Motor neuron (in vitro differentiated cells): ENCODE measurements at regions not wholly inside any gene's neighbourhood (a gene's known extent, or its start where the extent isn't known, plus 50 kb on each side); places are given as distances from the start of the nearest gene placed in this dataset.

Source experiments
- ATAC-seq, 8 experiments: fragments of 200-7000 bp; cut with Tn5 transposase; replicated peaks in 6 of 8; 2 replicates each; pipeline ENCODE4 v1.8.0; 2021; ENCODE audit warnings: mild to moderate bottlenecking in 8 of 8, moderate library complexity in 8 of 8
- H3K27ac ChIP-seq, 2 donors: fragments of 250-450 bp; sonication (Bioruptor Pico); 2 replicates each; pipeline ENCODE4 v1.9.0; 2021; ENCODE audit warnings: antibody characterized with exemption in 2 of 2, mild to moderate bottlenecking in 2 of 2, moderate library complexity in 1 of 2
- H3K4me1 ChIP-seq, 2 donors: fragments of 250-450 bp; sonication (Bioruptor Pico); replicated peaks in 1 of 2; 2 replicates each; pipeline ENCODE4 v1.6.1; 2021; ENCODE audit warnings: antibody characterized with exemption in 2 of 2, mild to moderate bottlenecking in 2 of 2, moderate library complexity in 1 of 2
- H3K4me3 ChIP-seq, 5 donors: fragments of 250-450 bp; sonication (Bioruptor Pico); 2 replicates each; pipeline ENCODE4 v1.9.0; 2021; ENCODE audit warnings: antibody characterized with exemption in 5 of 5, mild to moderate bottlenecking in 5 of 5, moderate library complexity in 4 of 5
- WGBS, 10 experiments: fragments of 450-650 bp; shearing (Covaris generic); methylation state at CpG; one replicate each; pipeline ENCODE4 v1.0.0; 2022; 5-methylcytosine and 5-hydroxymethylcytosine counted together
- in situ Hi-C, 9 experiments: fragments of 400-800 bp; cut with MboI; loops; one replicate each; pipeline ENCODE4 v1.15.0; 2021; ENCODE audit warnings: low sequenced_read_pairs in 9 of 9, low pct_unique_long_range_greater_than_20kb in 2 of 9; ENCODE audit not compliant: unreplicated experiment in 9 of 9

GRCh38 chr3:177589041-177589650, 391.9 kb upstream of the TBL1XR1 start:
- in situ Hi-C loops = no loop called here
- 52 to 100% (median 78%) methylated on average over 1 to 3 of the region's 3 CpGs; no CpG with 5 or more reads in 3 of the 10 experiments for WGBS, 10 experiments
- Histone ChIP-seq H3K27ac (no peak overlapping the region), H3K4me3 (no peak overlapping the region), H3K4me1 (peaks cover 5 to 11% of the 10 kb centered on the region in 2 donors)
- no peak for ATAC-seq

GRCh38 chr3:177589911-177590381, 392.7 kb upstream of the TBL1XR1 start:
- Histone ChIP-seq H3K4me3 (no peak overlapping the region), H3K4me1 (peaks cover 5 to 11% of the 10 kb centered on the region in 2 donors), H3K27ac (no peak overlapping the region)
- in situ Hi-C loops = no loop called here
- peak; percentile 39 to 79 (median 51) for ATAC-seq
- WGBS, 10 experiments = 0 to 48% (median 14%) methylated on average over 1 to 4 of the region's 4 CpGs; no CpG with 5 or more reads in 1 of the 10 experiments

- no peak overlapping the region for H3K27ac ChIP-seq
- WGBS, 10 experiments = 43 to 91% (median 80%) methylated on average over 1 of the region's 1 CpG; no CpG with 5 or more reads in 3 of the 10 experiments
- peaks cover 5 to 11% of the 10 kb centered on the region in 2 donors for H3K4me1 ChIP-seq
- peak in 1 of 8 experiments; percentile 33 for ATAC-seq
- in situ Hi-C loops = no loop called here
- H3K4me3 ChIP-seq = no peak overlapping the region
Observed at GRCh38 chr3:177590826-177591225, 393.5 kb upstream of the TBL1XR1 start.

GRCh38 chr3:177591379-177591778, 394.1 kb upstream of the TBL1XR1 start:
- WGBS, 10 experiments = 33 to 100% (median 73%) methylated on average over 1 to 3 of the region's 4 CpGs; no CpG with 5 or more reads in 4 of the 10 experiments
- no peak overlapping the region for H3K27ac ChIP-seq
- H3K4me1 ChIP-seq = peaks cover 5 to 11% of the 10 kb centered on the region in 2 donors
- H3K4me3 ChIP-seq = no peak overlapping the region
- ATAC-seq = no peak
- in situ Hi-C loops = no loop called here

GRCh38 chr3:177594096-177594495, 396.8 kb upstream of the TBL1XR1 start:
- in situ Hi-C loops = no loop called here
- H3K4me1 ChIP-seq = peaks cover 27 to 30% of the 10 kb centered on the region in 2 donors

GRCh38 chr3:177595530-177596188, 398.4 kb upstream of the TBL1XR1 start:
- 66 to 100% (median 92%) methylated on average over 1 to 4 of the region's 4 CpGs for WGBS, 10 experiments
- in situ Hi-C loops = no loop called here
- Histone ChIP-seq H3K27ac (no peak overlapping the region), H3K4me1 (peaks cover 25 to 28% of the 10 kb centered on the region in 2 donors), H3K4me3 (no peak overlapping the region)
- ATAC-seq = no peak

More at GRCh38 chr3:177594096-177594495, 396.8 kb upstream of the TBL1XR1 start:
- 79 to 100% (median 91%) methylated on average over 1 to 6 of the region's 6 CpGs; no CpG with 5 or more reads in 1 of the 10 experiments for WGBS, 10 experiments
- ATAC-seq = no peak
- Histone ChIP-seq H3K27ac (no peak overlapping the region), H3K4me3 (no peak overlapping the region)

- Histone ChIP-seq H3K4me3 (no peak overlapping the region), H3K27ac (no peak overlapping the region), H3K4me1 (peaks cover 23 to 29% of the 10 kb centered on the region in 2 donors)
- ATAC-seq = no peak
- in situ Hi-C loops = no loop called here
- WGBS, 10 experiments = 44 to 100% (median 78%) methylated on average over 2 to 3 of the region's 3 CpGs; no CpG with 5 or more reads in 5 of the 10 experiments
Observed at GRCh38 chr3:177596248-177596815, 399.1 kb upstream of the TBL1XR1 start.

GRCh38 chr3:177596816-177597271, 399.6 kb upstream of the TBL1XR1 start:
- peaks cover 23 to 31% of the 10 kb centered on the region in 2 donors for H3K4me1 ChIP-seq
- no peak overlapping the region for H3K4me3 ChIP-seq
- in situ Hi-C loops = no loop called here
- ATAC-seq = peak in 1 of 8 experiments; percentile 9
- no peak overlapping the region for H3K27ac ChIP-seq
- 0 to 100% (median 100%) methylated on average over 1 of the region's 1 CpG; no CpG with 5 or more reads in 3 of the 10 experiments for WGBS, 10 experiments

GRCh38 chr3:177597311-177598096, 400.2 kb upstream of the TBL1XR1 start:
- no peak overlapping the region for H3K4me3 ChIP-seq
- 21 to 64% (median 36%) methylated on average over 2 to 9 of the region's 10 CpGs for WGBS, 10 experiments
- H3K27ac ChIP-seq = no peak overlapping the region
- peaks cover 26 to 37% of the 10 kb centered on the region in 2 donors for H3K4me1 ChIP-seq
- in situ Hi-C loops = no loop called here
- ATAC-seq = peak; percentile 18 to 69 (median 58)

GRCh38 chr3:177598097-177598833, 401.0 kb upstream of the TBL1XR1 start:
- Histone ChIP-seq H3K4me3 (no peak overlapping the region), H3K27ac (no peak overlapping the region), H3K4me1 (peaks cover 24 to 44% of the 10 kb centered on the region in 2 donors)
- WGBS, 10 experiments = 44 to 93% (median 85%) methylated on average over 1 to 4 of the region's 4 CpGs
- in situ Hi-C loops = no loop called here
- peak in 1 of 8 experiments; percentile 16 for ATAC-seq

- in situ Hi-C loops = no loop called here
- Histone ChIP-seq H3K4me3 (no peak overlapping the region), H3K27ac (no peak overlapping the region), H3K4me1 (peaks cover 24 to 44% of the 10 kb centered on the region in 2 donors)
- 60 to 100% (median 82%) methylated on average over 1 to 2 of the region's 2 CpGs; no CpG with 5 or more reads in 2 of the 10 experiments for WGBS, 10 experiments
- ATAC-seq = no peak
Observed at GRCh38 chr3:177599326-177599725, 402.0 kb upstream of the TBL1XR1 start.

GRCh38 chr3:177599837-177600236, 402.6 kb upstream of the TBL1XR1 start:
- Histone ChIP-seq H3K4me1 (peaks cover 24 to 44% of the 10 kb centered on the region in 2 donors), H3K4me3 (no peak overlapping the region), H3K27ac (no peak overlapping the region)
- no peak for ATAC-seq
- 77 to 100% (median 93%) methylated on average over 1 to 4 of the region's 4 CpGs; no CpG with 5 or more reads in 4 of the 10 experiments for WGBS, 10 experiments
- in situ Hi-C loops = no loop called here
